ENCODE measurements at regions not wholly inside any gene's neighbourhood (a gene's known extent, or its start where the extent isn't known, plus 50 kb on each side); places are given as distances from the start of the nearest gene placed in this dataset.

GRCh38 chr9:86788456-86788855, 158.8 kb downstream of the GAS1 start:
- Histone ChIP-seq H3K9ac (ENCODE audit: low read length) (no peak overlapping the region), H3K4me2 (ENCODE audit: low read length) (no peak overlapping the region), H3F3A (ENCODE audit: low read length, unreplicated experiment) (no peaks in the 10 kb centered on the region), H3K27me3 (ENCODE audit: low read length) (peaks cover 3% of the 10 kb centered on the region; the same call in 1 of the 2 replicates), H2AFZ (ENCODE audit: low read length) (no peak overlapping the region), H3K9me2 (replicated peaks; ENCODE audit: low read length) (no peaks in the 10 kb centered on the region), H3K9me3 (ENCODE audit: low read length) (no peaks in the 10 kb centered on the region), H3K27ac (ENCODE audit: low read length) (no peak overlapping the region), H3K36me3 (ENCODE audit: low read depth, low read length) (no peaks in the 10 kb centered on the region), H4K20me1 (ENCODE audit: low read length) (no peaks in the 10 kb centered on the region), H3K4me1 (ENCODE audit: insufficient read depth, low read length) (0 out of 2 replicates have a peak, but pooled peaks cover 5% of the 10 kb centered on the region), H3K4me3 (ENCODE audit: low read length) (no peak overlapping the region), H3K79me2 (ENCODE audit: low read length) (no peaks in the 10 kb centered on the region)
- ATAC-seq = no peak
- no TSS peak for BruUV-seq (replicated peaks)
- intact Hi-C loops (cut with micrococcal nuclease) = no loop called here
- ChIA-PET POLR2A (ENCODE audit: unreplicated experiment) (no interaction called here), CTCF (no interaction called here)
- TF ChIP-seq EZH2 (IDR thresholded peaks at IDR 0.05; ENCODE audit: low read length, unreplicated experiment) (no peak), EZH2phosphoT487 (IDR thresholded peaks at IDR 0.05; ENCODE audit: borderline replicate concordance, low read length) (no peak)
- no peak for DNase-seq

- Histone ChIP-seq H3K4me3 (ENCODE audit: low read length) (no peak overlapping the region), H3K9me2 (replicated peaks; ENCODE audit: low read length) (no peaks in the 10 kb centered on the region), H3K79me2 (ENCODE audit: low read length) (no peaks in the 10 kb centered on the region), H3F3A (ENCODE audit: low read length, unreplicated experiment) (no peaks in the 10 kb centered on the region), H3K36me3 (ENCODE audit: low read depth, low read length) (no peaks in the 10 kb centered on the region), H3K27ac (ENCODE audit: low read length) (no peak overlapping the region), H4K20me1 (ENCODE audit: low read length) (no peaks in the 10 kb centered on the region), H3K4me2 (ENCODE audit: low read length) (no peak overlapping the region), H3K4me1 (ENCODE audit: insufficient read depth, low read length) (no peaks in the 10 kb centered on the region), H3K9ac (ENCODE audit: low read length) (no peak overlapping the region), H3K9me3 (ENCODE audit: low read length) (no peaks in the 10 kb centered on the region), H3K27me3 (ENCODE audit: low read length) (peaks cover 7% of the 10 kb centered on the region), H2AFZ (ENCODE audit: low read length) (no peak overlapping the region)
- no TSS peak for BruUV-seq (replicated peaks)
- DNase-seq (no peak), ATAC-seq (no peak)
- TF ChIP-seq EZH2phosphoT487 (IDR thresholded peaks at IDR 0.05; ENCODE audit: borderline replicate concordance, low read length) (no peak), EZH2 (IDR thresholded peaks at IDR 0.05; ENCODE audit: low read length, unreplicated experiment) (no peak)
- TF ChIP-seq, protein P1, sequence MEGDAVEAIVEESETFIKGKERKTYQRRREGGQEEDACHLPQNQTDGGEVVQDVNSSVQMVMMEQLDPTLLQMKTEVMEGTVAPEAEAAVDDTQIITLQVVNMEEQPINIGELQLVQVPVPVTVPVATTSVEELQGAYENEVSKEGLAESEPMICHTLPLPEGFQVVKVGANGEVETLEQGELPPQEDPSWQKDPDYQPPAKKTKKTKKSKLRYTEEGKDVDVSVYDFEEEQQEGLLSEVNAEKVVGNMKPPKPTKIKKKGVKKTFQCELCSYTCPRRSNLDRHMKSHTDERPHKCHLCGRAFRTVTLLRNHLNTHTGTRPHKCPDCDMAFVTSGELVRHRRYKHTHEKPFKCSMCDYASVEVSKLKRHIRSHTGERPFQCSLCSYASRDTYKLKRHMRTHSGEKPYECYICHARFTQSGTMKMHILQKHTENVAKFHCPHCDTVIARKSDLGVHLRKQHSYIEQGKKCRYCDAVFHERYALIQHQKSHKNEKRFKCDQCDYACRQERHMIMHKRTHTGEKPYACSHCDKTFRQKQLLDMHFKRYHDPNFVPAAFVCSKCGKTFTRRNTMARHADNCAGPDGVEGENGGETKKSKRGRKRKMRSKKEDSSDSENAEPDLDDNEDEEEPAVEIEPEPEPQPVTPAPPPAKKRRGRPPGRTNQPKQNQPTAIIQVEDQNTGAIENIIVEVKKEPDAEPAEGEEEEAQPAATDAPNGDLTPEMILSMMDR (conservative IDR thresholded peaks at IDR 0.05; ENCODE audit: low read depth, low read length) = no peak
- intact Hi-C loops (cut with micrococcal nuclease) = no loop called here
- ChIA-PET CTCF (no interaction called here), POLR2A (ENCODE audit: unreplicated experiment) (no interaction called here)
These were observed 163.4 kb downstream of the GAS1 start for GRCh38 chr9:86783884-86784283.

DNA sequence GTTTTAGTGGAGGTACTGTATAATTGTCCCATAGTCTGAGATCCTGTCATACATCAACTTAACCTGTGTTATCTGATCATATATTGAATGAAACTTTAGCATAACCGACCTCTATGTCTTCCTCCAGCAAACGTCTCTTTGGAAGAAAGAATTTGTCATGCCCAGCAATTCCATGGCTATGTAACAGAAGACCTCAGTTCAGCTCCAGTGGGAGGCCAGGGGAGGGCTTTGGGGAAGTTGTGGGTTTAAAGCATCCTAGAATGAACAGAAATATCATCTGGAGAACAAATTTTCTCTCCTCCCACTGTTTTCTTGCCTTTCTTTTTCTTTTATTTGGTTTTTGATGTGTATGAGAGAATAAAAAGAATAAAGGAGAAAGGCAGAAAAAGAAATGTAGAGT, 164.5 kb downstream of the GAS1 start:
- Histone ChIP-seq H4K20me1 (ENCODE audit: low read length) (no peaks in the 10 kb centered on the region), H3K4me3 (ENCODE audit: low read length) (no peak overlapping the region), H3K36me3 (ENCODE audit: low read depth, low read length) (no peaks in the 10 kb centered on the region), H3K27ac (ENCODE audit: low read length) (no peak overlapping the region), H3K9me3 (ENCODE audit: low read length) (no peaks in the 10 kb centered on the region), H2AFZ (ENCODE audit: low read length) (no peak overlapping the region), H3K79me2 (ENCODE audit: low read length) (no peaks in the 10 kb centered on the region), H3K9ac (ENCODE audit: low read length) (no peak overlapping the region), H3F3A (ENCODE audit: low read length, unreplicated experiment) (no peaks in the 10 kb centered on the region), H3K9me2 (replicated peaks; ENCODE audit: low read length) (no peaks in the 10 kb centered on the region), H3K4me1 (ENCODE audit: insufficient read depth, low read length) (no peaks in the 10 kb centered on the region), H3K4me2 (ENCODE audit: low read length) (no peak overlapping the region), H3K27me3 (ENCODE audit: low read length) (peaks cover 7% of the 10 kb centered on the region)
- no peak for TF ChIP-seq EZH2 (IDR thresholded peaks at IDR 0.05; ENCODE audit: low read length, unreplicated experiment)
- ChIA-PET POLR2A (ENCODE audit: unreplicated experiment) (no interaction called here), CTCF (no interaction called here)
- ATAC-seq = no peak
- no peak for DNase-seq
- BruUV-seq (replicated peaks) = no TSS peak
- intact Hi-C loops (cut with micrococcal nuclease) = no loop called here

GRCh38 chr9:86778761-86779160, 168.5 kb downstream of the GAS1 start:
- Histone ChIP-seq H3K27ac (ENCODE audit: low read length) (no peak overlapping the region), H3K4me2 (ENCODE audit: low read length) (no peak overlapping the region), H3K9me3 (ENCODE audit: low read length) (no peaks in the 10 kb centered on the region), H3K4me1 (ENCODE audit: insufficient read depth, low read length) (no peaks in the 10 kb centered on the region), H3K36me3 (ENCODE audit: low read depth, low read length) (no peaks in the 10 kb centered on the region), H4K20me1 (ENCODE audit: low read length) (no peaks in the 10 kb centered on the region), H3K79me2 (ENCODE audit: low read length) (no peaks in the 10 kb centered on the region), H2AFZ (ENCODE audit: low read length) (no peak overlapping the region), H3F3A (ENCODE audit: low read length, unreplicated experiment) (no peaks in the 10 kb centered on the region), H3K27me3 (ENCODE audit: low read length) (peaks cover 7% of the 10 kb centered on the region), H3K9ac (ENCODE audit: low read length) (no peak overlapping the region), H3K9me2 (replicated peaks; ENCODE audit: low read length) (no peaks in the 10 kb centered on the region), H3K4me3 (ENCODE audit: low read length) (no peak overlapping the region)
- POLR2A ChIA-PET (ENCODE audit: unreplicated experiment) = no interaction called here
- no TSS peak for BruUV-seq (replicated peaks)
- DNase-seq = no peak
- intact Hi-C loops (cut with micrococcal nuclease) = no loop called here
- CTCF ChIA-PET = no interaction called here
- no peak for ATAC-seq
- TF ChIP-seq, protein P1 (conservative IDR thresholded peaks at IDR 0.05; ENCODE audit: low read depth, low read length) = no peak
- no peak for TF ChIP-seq EZH2phosphoT487 (IDR thresholded peaks at IDR 0.05; ENCODE audit: borderline replicate concordance, low read length)
- no peak for TF ChIP-seq EZH2 (IDR thresholded peaks at IDR 0.05; ENCODE audit: low read length, unreplicated experiment)

All from PC-3 (cell line).